Stomach (tissue), 8 donors: ENCODE measurements at regions not wholly inside any gene's neighbourhood (a gene's known extent, or its start where the extent isn't known, plus 50 kb on each side); places are given as distances from the start of the nearest gene placed in this dataset.
"Not testable (repeated sequence)": the region's sequence is repeated elsewhere in the genome, so short reads cannot be mapped to it uniquely, and the experiment has no call there.

Experiments used
- DNase-seq, 2 donors: peaks; one replicate each; pipeline versions ENCODE4 v3.0.0 to v3.0.0-alpha.2; 2013 to 2019
- H3K27ac ChIP-seq, 5 donors: fragments of 200-600 bp in 4 of 5; sonication (generic) in 4 of 5; one replicate each; pipeline ENCODE4 v1.5.1; 2013 to 2019; ENCODE audit warnings: mild to moderate bottlenecking in 1 of 5, moderate library complexity in 1 of 5
- H3K27me3 ChIP-seq, 3 donors: fragments of 200-600 bp; sonication (generic); one replicate each; pipeline ENCODE4 v1.5.1; 2017 to 2019; ENCODE audit warnings: mixed run types in 1 of 3
- H3K36me3 ChIP-seq, 4 donors: fragments of 200-600 bp; sonication (generic); 1 replicate in 3 of 4; 2 replicates in 1 of 4; pipeline ENCODE4 v1.5.1; 2016 to 2019
- H3K4me1 ChIP-seq, 4 donors: fragments of 200-600 bp; sonication (generic); one replicate each; pipeline ENCODE4 v1.5.1; 2016 to 2019
- H3K4me3 ChIP-seq, 4 donors: fragments of 200-600 bp; sonication (generic) in 3 of 4; one replicate each; pipeline ENCODE4 v1.5.1; 2016 to 2019; ENCODE audit warnings: mild to moderate bottlenecking in 1 of 4
- H3K9me3 ChIP-seq, 4 donors: fragments of 200-600 bp; sonication (generic); one replicate each; pipeline ENCODE4 v1.5.1; 2016 to 2019
- CTCF ChIP-seq, 7 experiments: fragments of 450-650 bp in 4 of 7; fragments of 200-600 bp in 3 of 7; sonication (generic) in 3 of 7; IDR thresholded peaks; one replicate each; pipeline ENCODE4 v1.5.1; 2016 to 2019; ENCODE audit warnings: antibody characterized with exemption in 7 of 7, control low read depth in 2 of 7, mild to moderate bottlenecking in 1 of 7
- EP300 ChIP-seq: sonication (generic); formaldehyde crosslinking; IDR thresholded peaks from one replicate; pipeline ENCODE4 v1.6.1; 2017; ENCODE audit warnings: antibody characterized with exemption
- POLR2A ChIP-seq, 4 donors: fragments of 450-650 bp; IDR thresholded peaks; one replicate each; pipeline ENCODE4 v1.6.1; 2016; ENCODE audit warnings: antibody characterized with exemption in 4 of 4, control low read depth in 2 of 4, mild to moderate bottlenecking in 1 of 4, moderate library complexity in 1 of 4
- POLR2AphosphoS5 ChIP-seq, 3 donors: sonication (generic); formaldehyde crosslinking; IDR thresholded peaks; one replicate each; pipeline ENCODE4 v1.6.1; 2016; ENCODE audit warnings: antibody characterized with exemption in 3 of 3
- WGBS, 5 donors: extraction: QIAGEN DNeasy Blood & Tissue Kit in 3 of 5; methylation state at CpG; one replicate each; pipeline versions ENCODE4 v1.1.5 to v1.1.7; 2013 to 2018; 5-methylcytosine and 5-hydroxymethylcytosine counted together
- intact Hi-C: fragments of 100-400 bp; cut with DNase I; formaldehyde crosslinking; loops from one replicate; pipeline ENCODE4 v1.15.1; 2023; ENCODE audit warnings: low total_unique reads
- donor health status: healthy with polysubstance abuse.
- donor health status: Bipolar disorder and iron deficiency.
- donor health status: healthy.

- peaks cover 0 to 10% (median 7%) of the 10 kb centered on the region in 4 donors for H3K9me3 ChIP-seq
- DNase-seq, result no peak
- no peaks in the 10 kb centered on the region for H3K36me3 ChIP-seq
- TF ChIP-seq CTCF (IDR thresholded peaks at IDR 0.05) (no peak), POLR2A (IDR thresholded peaks at IDR 0.05) (no peak)
- 63 to 86% (median 73%) methylated on average over 5 of the region's 5 CpGs for WGBS, 5 donors
- H3K4me1 ChIP-seq, result no peaks in the 10 kb centered on the region
- no peaks in the 10 kb centered on the region for H3K27me3 ChIP-seq
- intact Hi-C loops, result no loop called here
- no peak overlapping the region for H3K27ac ChIP-seq
- no peak overlapping the region for H3K4me3 ChIP-seq
These were observed 558.4 kb downstream of the TMEM135 start for GRCh38 chr11:87596176-87596575.

- no peak for TF ChIP-seq CTCF (IDR thresholded peaks at IDR 0.05)
- no peak for TF ChIP-seq EP300
- no peak for TF ChIP-seq POLR2A (IDR thresholded peaks at IDR 0.05)
- no peak for TF ChIP-seq POLR2AphosphoS5 (IDR thresholded peaks at IDR 0.05)
- DNase-seq, result no peak
- intact Hi-C loops, result no loop called here
- WGBS, 5 donors, result 83 to 100% (median 89%) methylated on average over 2 to 3 of the region's 3 CpGs
- Histone ChIP-seq H3K4me3 (no peak overlapping the region), H3K27ac (no peak overlapping the region), H3K4me1 (no peaks in the 10 kb centered on the region), H3K36me3 (no peaks in the 10 kb centered on the region), H3K27me3 (no peaks in the 10 kb centered on the region), H3K9me3 (peaks cover 0 to 27% (median 15%) of the 10 kb centered on the region in 4 donors)
These were observed 551.3 kb downstream of the TMEM135 start for GRCh38 chr11:87589082-87589481.

GRCh38 chr11:87585613-87586012, 547.9 kb downstream of the TMEM135 start:
- DNase-seq, H3K27me3 ChIP-seq, intact Hi-C loops, H3K4me1 ChIP-seq, H3K4me3 ChIP-seq, H3K36me3 ChIP-seq, H3K27ac ChIP-seq: not testable (repeated sequence)
- H3K9me3 ChIP-seq, result peaks cover 0 to 16% (median 5%) of the 10 kb centered on the region in 4 donors
- WGBS, 5 donors, result 6 to 30% (median 13%) methylated on average over 1 of the region's 1 CpG

- 77 to 89% (median 82%) methylated on average over 2 of the region's 2 CpGs for WGBS, 5 donors
- Histone ChIP-seq H3K27ac (no peak overlapping the region), H3K27me3 (no peaks in the 10 kb centered on the region), H3K4me1 (no peaks in the 10 kb centered on the region), H3K4me3 (no peak overlapping the region), H3K9me3 (peaks cover 0 to 13% (median 4%) of the 10 kb centered on the region in 4 donors), H3K36me3 (no peaks in the 10 kb centered on the region)
- no peak for DNase-seq
- no peak for TF ChIP-seq EP300
- no peak for TF ChIP-seq POLR2A (IDR thresholded peaks at IDR 0.05)
- no peak for TF ChIP-seq CTCF (IDR thresholded peaks at IDR 0.05)
- TF ChIP-seq POLR2AphosphoS5 (IDR thresholded peaks at IDR 0.05), result no peak
- intact Hi-C loops, result no loop called here
These were observed 546.2 kb downstream of the TMEM135 start for GRCh38 chr11:87583931-87584330.

- H3K4me1 ChIP-seq, result no peaks in the 10 kb centered on the region
- no peak overlapping the region for H3K27ac ChIP-seq
- H3K27me3 ChIP-seq, result no peaks in the 10 kb centered on the region
- intact Hi-C loops, result no loop called here
- no peak for DNase-seq
- no peaks in the 10 kb centered on the region for H3K36me3 ChIP-seq
- TF ChIP-seq CTCF (IDR thresholded peaks at IDR 0.05), result no peak
- TF ChIP-seq POLR2A (IDR thresholded peaks at IDR 0.05), result no peak
- TF ChIP-seq EP300, result no peak
- no peak for TF ChIP-seq POLR2AphosphoS5 (IDR thresholded peaks at IDR 0.05)
- no peaks in the 10 kb centered on the region for H3K9me3 ChIP-seq
- H3K4me3 ChIP-seq, result no peak overlapping the region
These were observed 537.4 kb downstream of the TMEM135 start for GRCh38 chr11:87575088-87575487.
